Endothelial cell of umbilical vein (primary cell): ENCODE measurements at regions not wholly inside any gene's neighbourhood (a gene's known extent, or its start where the extent isn't known, plus 50 kb on each side); places are given as distances from the start of the nearest gene placed in this dataset.

Source experiments
- BruUV-seq: library from RNA; stranded (reverse); fragments of 400-500 nt; replicated peaks from 2 replicates; lab custom pipeline; 2021; lab: Mats Ljungman, UMichigan
- CTCF ChIA-PET: fragments of 300-600, 350-600 bp; sonication (Branson Sonifier 250); formaldehyde crosslinking; loops from one replicate; lab custom pipeline; 2021; ENCODE audit warnings: antibody characterized with exemption, inconsistent platforms; lab: Charles Lee
- POLR2A ChIA-PET: fragments of 300-600, 350-600 bp; sonication (Branson Sonifier 250); formaldehyde crosslinking; loops from one replicate; lab custom pipeline; 2021; ENCODE audit warnings: antibody characterized with exemption, inconsistent platforms; lab: Charles Lee
- DNase-seq: peaks from one replicate; pipeline ENCODE4 v3.0.0-alpha.2; 2011; ENCODE audit warnings: low read depth, low spot score
- FAIRE-seq: peaks from 2 replicates; lab custom pipeline; 2011; peaks lifted over from hg19 to GRCh38; lab: Jason Lieb, UNC
- H2AFZ ChIP-seq: 2 replicates; pipeline ENCODE4 v1.6.0; 2012; ENCODE audit warnings: low read depth, low read length, control low read depth, inconsistent platforms
- H3K27ac ChIP-seq: 2 replicates; pipeline ENCODE4 v1.5.1; 2011; ENCODE audit warnings: low read depth, mild to moderate bottlenecking, control low read depth, low read length, moderate library complexity; ENCODE audit not compliant: insufficient read depth
- H3K27me3 ChIP-seq, 2 experiments: 2 replicates each; pipeline versions ENCODE4 v1.6.0 to v1.6.1; 2011; ENCODE audit warnings: low read length in 2 of 2, mixed read lengths in 1 of 2; ENCODE audit not compliant: control insufficient read depth in 2 of 2, insufficient read depth in 2 of 2
- H3K36me3 ChIP-seq, 2 experiments: 2 replicates in 1 of 2; 3 replicates in 1 of 2; pipeline ENCODE4 v1.5.1; 2011; ENCODE audit warnings: low read length in 2 of 2, mild to moderate bottlenecking in 1 of 2, moderate library complexity in 1 of 2; ENCODE audit not compliant: control insufficient read depth in 2 of 2, insufficient read depth in 2 of 2; ENCODE audit errors: extremely low read depth in 1 of 2
- H3K4me1 ChIP-seq: 3 replicates; pipeline ENCODE4 v1.5.1; 2011; ENCODE audit warnings: mild to moderate bottlenecking, low read length; ENCODE audit not compliant: control insufficient read depth, insufficient read depth; ENCODE audit errors: extremely low read depth
- H3K4me2 ChIP-seq: 2 replicates; pipeline ENCODE4 v1.6.1; 2011; ENCODE audit warnings: low read length, control low read depth, mixed read lengths; ENCODE audit not compliant: insufficient read depth
- H3K4me3 ChIP-seq, 3 experiments: fragments of 200-600 bp in 1 of 3; sonication (generic), shearing (Covaris generic) in 1 of 3; replicated peaks in 1 of 3; 2 replicates each; pipeline ENCODE4 v1.5.1; 2011 to 2016; ENCODE audit warnings: control low read depth in 3 of 3, low read length in 3 of 3, mild to moderate bottlenecking in 2 of 3, inconsistent platforms in 1 of 3, low read depth in 1 of 3, moderate library complexity in 1 of 3; ENCODE audit not compliant: insufficient read depth in 1 of 3
- H3K79me2 ChIP-seq: 2 replicates; pipeline ENCODE4 v1.6.0; 2012; ENCODE audit warnings: low read length, inconsistent platforms; ENCODE audit not compliant: control insufficient read depth, insufficient read depth
- H3K9ac ChIP-seq: replicated peaks from 2 replicates; pipeline ENCODE3; 2011; ENCODE audit warnings: low read length, control low read depth; ENCODE audit not compliant: insufficient read depth; ENCODE audit errors: extremely low read depth
- H3K9me1 ChIP-seq: replicated peaks from 3 replicates; pipeline ENCODE4 v1.6.0; 2011; ENCODE audit warnings: mild to moderate bottlenecking, low read length; ENCODE audit not compliant: control insufficient read depth, insufficient read depth; ENCODE audit errors: extremely low read depth
- H3K9me3 ChIP-seq: replicated peaks from 2 replicates; pipeline ENCODE4 v1.5.1; 2012; ENCODE audit warnings: low read length, inconsistent platforms; ENCODE audit not compliant: control insufficient read depth, insufficient read depth
- H4K20me1 ChIP-seq: replicated peaks from 2 replicates; pipeline ENCODE3; 2011; ENCODE audit warnings: mild to moderate bottlenecking, low read length; ENCODE audit not compliant: control insufficient read depth, insufficient read depth; ENCODE audit errors: extremely low read depth
- EZH2 ChIP-seq: IDR thresholded peaks from 2 replicates; pipeline ENCODE4 v1.6.1; 2012; ENCODE audit warnings: borderline replicate concordance, low read depth, mild to moderate bottlenecking, moderate library complexity, low read length, inconsistent platforms; ENCODE audit not compliant: severe bottlenecking
- FOS ChIP-seq: IDR thresholded peaks from 2 replicates; pipeline ENCODE4 v1.6.1; 2011; ENCODE audit warnings: mild to moderate bottlenecking, low read length, moderate library complexity, borderline replicate concordance; ENCODE audit not compliant: insufficient read depth
- GATA2 ChIP-seq: IDR thresholded peaks from 2 replicates; pipeline ENCODE4 v1.7.0; 2011; ENCODE audit warnings: low read depth, mild to moderate bottlenecking, moderate library complexity, mixed read lengths, low read length; ENCODE audit not compliant: insufficient read length, insufficient read depth
- JUN ChIP-seq: IDR thresholded peaks from 2 replicates; pipeline ENCODE4 v1.6.1; 2011; ENCODE audit warnings: borderline replicate concordance, low read depth; ENCODE audit not compliant: insufficient read length, insufficient read depth
- MYC ChIP-seq: IDR thresholded peaks from one replicate; pipeline ENCODE4 v1.6.1; 2011; ENCODE audit warnings: mild to moderate bottlenecking, low read depth, low read length
- POLR2A ChIP-seq: IDR thresholded peaks from 2 replicates; pipeline ENCODE4 v1.6.1; 2012; ENCODE audit warnings: low read depth, mild to moderate bottlenecking, control low read depth, low read length
- POLR2AphosphoS5 ChIP-seq: IDR thresholded peaks from 2 replicates; pipeline ENCODE4 v1.6.1; 2012; ENCODE audit warnings: low read depth, mild to moderate bottlenecking, control low read depth, low read length, moderate library complexity; ENCODE audit not compliant: insufficient read depth
- dilution Hi-C: fragments of 300-500 bp; cut with MboI; formaldehyde crosslinking; loops from one replicate; pipeline ENCODE4 v1.15.0; 2019; ENCODE audit warnings: low sequenced_read_pairs; ENCODE audit not compliant: extremely low pct_ligation_motif_present
- intact Hi-C: fragments of 100-400 bp; cut with micrococcal nuclease; formaldehyde crosslinking; loops from one replicate; pipeline ENCODE4 v1.10.0; 2022
- TF ChIP-seq, protein P1 (sequence below), 2 donors: IDR thresholded peaks; 1 replicate in 1 of 2; 2 replicates in 1 of 2; pipeline ENCODE4 v1.5.1; 2011; ENCODE audit warnings: low read length in 2 of 2, mild to moderate bottlenecking in 2 of 2, moderate library complexity in 2 of 2, control low read depth in 1 of 2, inconsistent platforms in 1 of 2, low read depth in 1 of 2; ENCODE audit not compliant: insufficient read depth in 1 of 2; ENCODE audit errors: extremely low read depth in 1 of 2
- TF ChIP-seq, protein P2 (sequence below): IDR thresholded peaks from 2 replicates; pipeline ENCODE4 v1.6.1; 2011; ENCODE audit not compliant: insufficient read depth, insufficient read length

DNA sequence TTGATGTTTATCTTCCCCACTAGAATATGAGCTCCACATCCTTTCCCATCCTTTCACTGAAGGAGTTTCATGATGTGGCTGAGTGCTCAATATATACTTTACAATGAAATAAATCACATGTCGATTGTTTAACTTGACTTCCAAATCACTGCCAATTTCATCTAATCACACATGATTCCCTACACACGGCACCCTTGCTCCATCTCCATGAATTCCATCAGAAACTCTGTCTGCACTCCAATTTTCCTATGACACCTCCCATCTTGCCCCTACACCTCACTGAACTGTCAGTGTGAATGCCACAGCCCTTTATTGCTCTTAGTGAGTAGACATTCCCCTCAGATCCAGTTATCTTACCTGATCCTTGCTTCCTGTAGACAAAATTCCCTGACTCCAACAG lies 366.0 kb downstream of the CMPK2 start:
- H3K4me1 ChIP-seq: no peaks in the 10 kb centered on the region
- TF ChIP-seq POLR2A: no peak
- no peak for TF ChIP-seq EZH2
- TF ChIP-seq, protein P1, sequence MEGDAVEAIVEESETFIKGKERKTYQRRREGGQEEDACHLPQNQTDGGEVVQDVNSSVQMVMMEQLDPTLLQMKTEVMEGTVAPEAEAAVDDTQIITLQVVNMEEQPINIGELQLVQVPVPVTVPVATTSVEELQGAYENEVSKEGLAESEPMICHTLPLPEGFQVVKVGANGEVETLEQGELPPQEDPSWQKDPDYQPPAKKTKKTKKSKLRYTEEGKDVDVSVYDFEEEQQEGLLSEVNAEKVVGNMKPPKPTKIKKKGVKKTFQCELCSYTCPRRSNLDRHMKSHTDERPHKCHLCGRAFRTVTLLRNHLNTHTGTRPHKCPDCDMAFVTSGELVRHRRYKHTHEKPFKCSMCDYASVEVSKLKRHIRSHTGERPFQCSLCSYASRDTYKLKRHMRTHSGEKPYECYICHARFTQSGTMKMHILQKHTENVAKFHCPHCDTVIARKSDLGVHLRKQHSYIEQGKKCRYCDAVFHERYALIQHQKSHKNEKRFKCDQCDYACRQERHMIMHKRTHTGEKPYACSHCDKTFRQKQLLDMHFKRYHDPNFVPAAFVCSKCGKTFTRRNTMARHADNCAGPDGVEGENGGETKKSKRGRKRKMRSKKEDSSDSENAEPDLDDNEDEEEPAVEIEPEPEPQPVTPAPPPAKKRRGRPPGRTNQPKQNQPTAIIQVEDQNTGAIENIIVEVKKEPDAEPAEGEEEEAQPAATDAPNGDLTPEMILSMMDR (IDR thresholded peaks at IDR 0.05; ENCODE audit: extremely low read depth in 1 of 2, insufficient read depth in 1 of 2, low read depth in 1 of 2, low read length in 2 of 2): no peak
- TF ChIP-seq FOS: no peak
- TF ChIP-seq JUN: no peak
- TF ChIP-seq, protein P2, sequence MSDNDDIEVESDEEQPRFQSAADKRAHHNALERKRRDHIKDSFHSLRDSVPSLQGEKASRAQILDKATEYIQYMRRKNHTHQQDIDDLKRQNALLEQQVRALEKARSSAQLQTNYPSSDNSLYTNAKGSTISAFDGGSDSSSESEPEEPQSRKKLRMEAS: no peak
- TF ChIP-seq GATA2: no peak
- no peak for TF ChIP-seq POLR2AphosphoS5
- TF ChIP-seq MYC: no peak
- dilution Hi-C loops (no loop called here), intact Hi-C loops (no loop called here)
- no peaks in the 10 kb centered on the region for H3K79me2 ChIP-seq
- no peaks in the 10 kb centered on the region for H3K27me3 ChIP-seq
- H4K20me1 ChIP-seq: no peaks in the 10 kb centered on the region
- no peak overlapping the region for H3K4me2 ChIP-seq
- H3K27ac ChIP-seq: no peak overlapping the region
- BruUV-seq: no TSS peak
- no peaks in the 10 kb centered on the region for H3K36me3 ChIP-seq
- H3K4me3 ChIP-seq: no peak overlapping the region
- no peaks in the 10 kb centered on the region for H3K9me1 ChIP-seq
- POLR2A ChIA-PET: interaction anchor here (0.6 kb wide), 1 partner anchor 18 kb away, joined by 4 read pairs; no protein-coding TSS in a partner anchor
- CTCF ChIA-PET: no interaction called here
- H3K9ac ChIP-seq: no peak overlapping the region
- FAIRE-seq (no peak), DNase-seq (no peak)
- H2AFZ ChIP-seq: no peak overlapping the region
- peaks cover 4% of the 10 kb centered on the region for H3K9me3 ChIP-seq
